Chondrocyte (in vitro differentiated cells): ENCODE measurements at regions not wholly inside any gene's neighbourhood (a gene's known extent, or its start where the extent isn't known, plus 50 kb on each side); places are given as distances from the start of the nearest gene placed in this dataset.

ENCODE experiments used
- DNase-seq: peaks from one replicate; pipeline ENCODE4 v3.0.0; 2021; ENCODE audit warnings: mixed read lengths, low spot score
- H3K27ac Mint-ChIP-seq: one replicate; pipeline ENCODE4 v1.8.0; 2021; ENCODE audit warnings: mild to moderate bottlenecking, moderate library complexity, mixed read lengths; ENCODE audit not compliant: unreplicated experiment
- H3K27me3 Mint-ChIP-seq: 2 replicates; pipeline ENCODE4 v1.8.0; 2021; ENCODE audit warnings: low read depth, mixed read lengths
- H3K36me3 Mint-ChIP-seq: 2 replicates; pipeline ENCODE4 v1.8.0; 2021; ENCODE audit warnings: low read depth, mixed read lengths
- H3K4me1 Mint-ChIP-seq: 2 replicates; pipeline ENCODE4 v1.8.0; 2021; ENCODE audit warnings: low read depth, mild to moderate bottlenecking, mixed read lengths
- H3K4me3 Mint-ChIP-seq: one replicate; pipeline ENCODE4 v1.8.0; 2021; ENCODE audit warnings: mild to moderate bottlenecking, moderate library complexity, mixed read lengths; ENCODE audit not compliant: unreplicated experiment
- H3K9me3 Mint-ChIP-seq: 2 replicates; pipeline ENCODE4 v1.8.0; 2021; ENCODE audit warnings: low read depth, mixed read lengths
- CTCF ChIP-seq: fragments of 200-600 bp; sonication (generic); IDR thresholded peaks from 2 replicates; pipeline ENCODE4 v1.5.0; 2021; ENCODE audit warnings: antibody characterized with exemption, mild to moderate bottlenecking, moderate library complexity

DNA sequence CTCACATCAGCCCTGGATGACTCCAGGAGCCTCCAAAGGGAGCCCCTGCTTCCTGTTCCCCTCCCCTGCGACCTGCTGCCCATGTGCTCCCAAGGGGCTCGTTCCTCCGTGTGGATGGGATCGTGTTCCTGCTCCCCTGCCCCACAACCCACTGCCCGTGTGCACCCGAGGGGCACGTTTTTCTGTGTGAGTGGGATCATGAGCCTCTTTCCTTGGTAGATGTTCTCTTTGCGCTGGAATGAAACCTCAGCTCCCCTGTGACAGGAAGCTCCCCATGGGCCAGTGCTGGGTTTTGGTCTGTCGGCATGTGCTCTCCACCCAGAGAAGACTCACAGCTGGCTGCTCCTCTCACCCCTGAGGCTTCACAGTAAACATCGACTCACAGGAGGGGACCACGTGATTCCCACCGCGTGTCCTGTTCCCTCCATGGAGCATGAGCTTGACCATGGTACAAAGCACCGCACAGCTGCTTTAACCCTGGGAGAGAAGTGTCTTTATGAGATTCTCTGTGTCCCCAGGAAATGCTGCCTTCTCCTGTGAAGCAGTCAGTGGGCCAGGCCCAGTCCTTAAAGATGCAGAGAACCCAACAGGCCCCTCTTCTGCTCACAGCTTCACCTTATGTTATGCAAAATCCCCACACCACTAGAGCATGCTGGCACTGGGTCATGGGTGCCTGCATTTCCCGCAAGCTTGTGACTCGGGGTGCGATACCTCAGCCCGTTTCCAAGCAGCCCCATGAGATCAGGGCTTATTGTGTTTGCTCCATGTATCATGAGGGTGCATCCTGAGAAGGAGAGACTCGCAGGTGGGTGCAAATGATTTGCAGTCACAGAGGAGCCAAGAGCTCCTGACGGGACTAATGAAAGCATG, 215.1 kb downstream of the ERMARD start:
- Mint-ChIP-seq H3K36me3 (no peaks in the 10 kb centered on the region), H3K4me3 (no peak overlapping the region), H3K27ac (no peak overlapping the region), H3K9me3 (no peaks in the 10 kb centered on the region), H3K27me3 (peaks cover 16% of the 10 kb centered on the region), H3K4me1 (peaks cover 4% of the 10 kb centered on the region)
- DNase-seq = no peak
- no peak for TF ChIP-seq CTCF

- peaks cover 16% of the 10 kb centered on the region for H3K27me3 Mint-ChIP-seq
Observed at GRCh38 chr6:169965657-169966311, 214.4 kb downstream of the ERMARD start.

DNA sequence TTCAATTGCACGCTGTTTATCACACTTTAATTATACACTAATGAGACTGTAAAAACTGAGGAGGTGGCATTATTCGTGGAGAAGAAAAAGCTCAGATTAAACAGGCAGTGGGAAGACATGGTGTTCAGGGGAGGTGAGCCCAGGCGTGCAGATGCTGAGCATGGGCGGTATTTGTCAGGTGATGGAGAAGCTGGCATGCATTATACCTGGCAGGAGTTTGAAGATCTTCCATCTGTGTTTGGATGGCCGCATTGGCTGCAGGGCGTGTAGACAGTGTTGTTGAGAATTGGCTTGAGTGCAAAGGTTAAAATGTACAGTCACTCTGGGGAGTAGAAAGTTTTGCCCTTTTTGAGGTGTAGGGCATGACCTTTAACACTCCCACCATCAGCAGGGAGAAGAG, 213.8 kb downstream of the ERMARD start:
- no peak for TF ChIP-seq CTCF
- H3K27me3 Mint-ChIP-seq = peaks cover 15% of the 10 kb centered on the region
- H3K4me1 Mint-ChIP-seq = peaks cover 4% of the 10 kb centered on the region
- H3K4me3 Mint-ChIP-seq = no peak overlapping the region
- DNase-seq = no peak
- no peaks in the 10 kb centered on the region for H3K36me3 Mint-ChIP-seq
- H3K27ac Mint-ChIP-seq = no peak overlapping the region
- H3K9me3 Mint-ChIP-seq = no peaks in the 10 kb centered on the region

More at GRCh38 chr6:169965657-169966311, 214.4 kb downstream of the ERMARD start:
- Mint-ChIP-seq H3K4me1 (peaks cover 4% of the 10 kb centered on the region), H3K36me3 (no peaks in the 10 kb centered on the region), H3K9me3 (no peaks in the 10 kb centered on the region), H3K27ac (no peak overlapping the region), H3K4me3 (no peak overlapping the region)
- no peak for TF ChIP-seq CTCF
- no peak for DNase-seq

DNA sequence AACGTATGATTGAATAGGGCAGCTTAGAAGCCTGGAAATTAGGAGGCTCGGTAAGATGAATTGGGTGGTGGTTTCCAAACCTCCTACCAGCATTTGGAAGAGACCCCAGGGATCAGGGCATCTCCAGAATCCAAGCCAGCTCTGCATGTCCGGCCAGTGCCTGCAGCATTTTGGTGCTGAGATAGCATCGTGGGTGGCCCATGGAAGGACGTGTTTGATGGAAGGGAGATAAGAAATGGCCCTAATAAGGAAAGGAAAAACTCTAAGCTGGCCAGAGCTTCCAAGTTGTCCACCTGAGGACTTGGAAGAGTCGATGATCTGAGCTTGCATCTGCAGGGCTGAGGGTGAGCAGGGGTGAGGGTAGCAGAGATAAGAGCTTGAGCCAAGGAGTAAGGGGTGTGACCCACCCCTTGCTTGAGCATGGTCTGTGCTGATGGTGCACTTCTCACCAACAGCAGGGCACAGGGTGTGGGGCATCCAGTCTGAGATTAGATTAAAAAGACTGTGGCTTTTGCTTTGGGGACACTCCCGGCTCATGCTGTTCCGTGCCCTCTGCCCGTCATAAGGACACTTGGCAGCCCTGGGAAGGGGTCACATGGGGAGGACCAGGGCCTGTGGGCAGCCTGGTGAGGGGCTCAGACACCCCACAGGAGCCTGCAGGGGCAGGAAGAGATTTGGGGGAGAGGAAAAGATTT, 213.2 kb downstream of the ERMARD start:
- Mint-ChIP-seq H3K9me3 (no peaks in the 10 kb centered on the region), H3K27ac (no peak overlapping the region)

More for the DNA sequence above, 213.2 kb downstream of the ERMARD start:
- no peaks in the 10 kb centered on the region for H3K36me3 Mint-ChIP-seq
- peaks cover 4% of the 10 kb centered on the region for H3K4me1 Mint-ChIP-seq
- TF ChIP-seq CTCF = no peak
- H3K4me3 Mint-ChIP-seq = no peak overlapping the region
- DNase-seq = peak; percentile 22
- peaks cover 11% of the 10 kb centered on the region for H3K27me3 Mint-ChIP-seq
